A549 (cell line): ENCODE measurements at regions not wholly inside any gene's neighbourhood (a gene's known extent, or its start where the extent isn't known, plus 50 kb on each side); places are given as distances from the start of the nearest gene placed in this dataset.

Experiments
- ATAC-seq, 2 experiments: fragments of 200-7000 bp in 1 of 2; fragments of >200 bp in 1 of 2; cut with Nextera tagmentation in 1 of 2; cut with Tn5 transposase in 1 of 2; 3 replicates each; pipeline versions ENCODE4 v1.8.0 to v1.9.1; 2018 to 2020; ENCODE audit warnings: mild to moderate bottlenecking in 1 of 2, moderate library complexity in 1 of 2
- CTCF ChIA-PET: fragments of 300-600 bp; sonication (Branson Sonifier 250); formaldehyde crosslinking; extraction: SDS; loops from one replicate; lab custom pipeline; 2021; ENCODE audit warnings: antibody characterized with exemption, inconsistent platforms; lab: Yijun Ruan, JAX
- POLR2A ChIA-PET: fragments of 350-600 bp; formaldehyde crosslinking; extraction: SDS; loops from one replicate; lab custom pipeline; 2021; ENCODE audit warnings: antibody characterized with exemption, inconsistent platforms; lab: Yijun Ruan, JAX
- DNase-seq, 2 experiments: peaks; one replicate each; pipeline versions ENCODE4 v3.0.0 to v3.0.0-alpha.2; 2011 to 2016; ENCODE audit warnings: low read depth in 1 of 2, low spot score in 1 of 2
- FAIRE-seq: peaks from 2 replicates; lab custom pipeline; 2011; peaks lifted over from hg19 to GRCh38; lab: Jason Lieb, UNC
- H3K27ac ChIP-seq, 2 experiments: fragments of >200 bp; sonication (Bioruptor Twin); formaldehyde crosslinking; 3 replicates each; pipeline ENCODE4 v1.5.1; 2016 to 2017
- H3K4me1 ChIP-seq: fragments of >200 bp; sonication (Bioruptor Twin); formaldehyde crosslinking; 3 replicates; pipeline ENCODE4 v1.6.1; 2016
- H3K4me2 ChIP-seq: fragments of >200 bp; sonication (Bioruptor Twin); formaldehyde crosslinking; 3 replicates; pipeline ENCODE4 v1.6.1; 2016
- H3K4me3 ChIP-seq: fragments of >200 bp; sonication (Bioruptor Twin); formaldehyde crosslinking; 3 replicates; pipeline ENCODE4 v1.5.1; 2016
- H3K9me3 ChIP-seq: fragments of >200 bp; sonication (Bioruptor Twin); formaldehyde crosslinking; 3 replicates; pipeline ENCODE4 v1.6.1; 2016
- ATOH8 ChIP-seq: fragments of 250-450 bp; sonication (Bioruptor Pico); IDR thresholded peaks from 2 replicates; pipeline ENCODE4 v1.5.0; 2020; ENCODE audit warnings: low read depth, mild to moderate bottlenecking, moderate library complexity
- BHLHE40 ChIP-seq: IDR thresholded peaks from 2 replicates; pipeline ENCODE4 v1.6.1; 2012; ENCODE audit warnings: low read depth, low read length, inconsistent platforms
- CBX2 ChIP-seq: fragments of 200-600 bp; sonication (generic); IDR thresholded peaks from 2 replicates; pipeline ENCODE4 v1.6.1; 2016; ENCODE audit warnings: low read depth, mild to moderate bottlenecking, borderline replicate concordance
- CBX8 ChIP-seq: fragments of 200-600 bp; sonication (generic); IDR thresholded peaks from 2 replicates; pipeline ENCODE4 v1.6.1; 2016
- CHD2 ChIP-seq: fragments of 150-350 bp; IDR thresholded peaks from 2 replicates; pipeline ENCODE4 v1.6.1; 2014; ENCODE audit warnings: low read length; ENCODE audit not compliant: partially characterized antibody
- CHD4 ChIP-seq: fragments of 200-600 bp; sonication (generic); IDR thresholded peaks from 2 replicates; pipeline ENCODE4 v1.6.1; 2016; ENCODE audit warnings: antibody characterized with exemption, mild to moderate bottlenecking, borderline replicate concordance
- EHMT2 ChIP-seq: fragments of 200-600 bp; sonication (generic); IDR thresholded peaks from 2 replicates; pipeline ENCODE4 v1.6.1; 2016; ENCODE audit warnings: antibody characterized with exemption, low read depth, mild to moderate bottlenecking, moderate library complexity
- HDAC2 ChIP-seq: fragments of 200-600 bp; sonication (generic); IDR thresholded peaks from 2 replicates; pipeline ENCODE4 v1.6.1; 2016
- HES2 ChIP-seq: fragments of >200 bp; sonication (Bioruptor Twin); formaldehyde crosslinking; IDR thresholded peaks from 2 replicates; pipeline ENCODE4 v1.6.1; 2016
- HEYL ChIP-seq: fragments of 250-450 bp; sonication (Bioruptor Pico); IDR thresholded peaks from 2 replicates; pipeline ENCODE4 v1.8.0; 2021; ENCODE audit warnings: mild to moderate bottlenecking, moderate library complexity
- HMGXB4 ChIP-seq: fragments of 250-450 bp; sonication (Bioruptor Pico); IDR thresholded peaks from 2 replicates; pipeline ENCODE4 v1.5.0; 2021; ENCODE audit warnings: mild to moderate bottlenecking, moderate library complexity, borderline replicate concordance
- HOXB5 ChIP-seq: fragments of 250-450 bp; sonication (Bioruptor Pico); IDR thresholded peaks from 2 replicates; pipeline ENCODE4 v1.5.0; 2020; ENCODE audit warnings: mild to moderate bottlenecking, moderate library complexity
- JUN ChIP-seq, 2 experiments: fragments of >200 bp; sonication (Bioruptor Twin); formaldehyde crosslinking; IDR thresholded peaks; 2 replicates in 1 of 2; 3 replicates in 1 of 2; pipeline ENCODE4 v1.6.1; 2016 to 2017
- JUNB ChIP-seq: fragments of >200 bp; sonication (Bioruptor Twin); formaldehyde crosslinking; IDR thresholded peaks from 2 replicates; pipeline ENCODE4 v1.6.1; 2016
- MAX ChIP-seq: IDR thresholded peaks from 2 replicates; pipeline ENCODE4 v1.6.1; 2012
- NFE2L2 ChIP-seq: fragments of 150-350 bp; conservative IDR thresholded peaks from 2 replicates; pipeline ENCODE4 v1.6.1; 2014; ENCODE audit warnings: low read length
- NPAS2 ChIP-seq: fragments of 250-450 bp; sonication (Bioruptor Pico); IDR thresholded peaks from 2 replicates; pipeline ENCODE4 v1.8.0; 2022; ENCODE audit warnings: mild to moderate bottlenecking, moderate library complexity, borderline replicate concordance
- POLR2AphosphoS2 ChIP-seq: conservative IDR thresholded peaks from 2 replicates; pipeline ENCODE4 v1.6.1; 2012; ENCODE audit warnings: low read length, improper control_type of control experiment, inconsistent platforms
- RAD21 ChIP-seq, 2 experiments: fragments of >200 bp in 1 of 2; sonication (Bioruptor Twin) in 1 of 2; formaldehyde crosslinking in 1 of 2; IDR thresholded peaks in 1 of 2; conservative IDR thresholded peaks in 1 of 2; 2 replicates in 1 of 2; 3 replicates in 1 of 2; pipeline ENCODE4 v1.6.1; 2012 to 2018; ENCODE audit warnings: inconsistent platforms in 1 of 2
- REST ChIP-seq: fragments of 200-600 bp; sonication (generic); IDR thresholded peaks from 2 replicates; pipeline ENCODE4 v1.6.1; 2016; ENCODE audit warnings: antibody characterized with exemption, mild to moderate bottlenecking, moderate library complexity
- RFX5 ChIP-seq: fragments of 450-650 bp; IDR thresholded peaks from 2 replicates; pipeline ENCODE4 v1.7.1; 2014; ENCODE audit warnings: antibody characterized with exemption, mild to moderate bottlenecking, moderate library complexity
- SMC3 ChIP-seq: fragments of >200 bp; sonication (Bioruptor Twin); formaldehyde crosslinking; IDR thresholded peaks from 3 replicates; pipeline ENCODE4 v1.6.1; 2018; ENCODE audit warnings: inconsistent platforms
- SREBF2 ChIP-seq: fragments of 450-650 bp; IDR thresholded peaks from 2 replicates; pipeline ENCODE4 v1.6.1; 2014; ENCODE audit warnings: mild to moderate bottlenecking, moderate library complexity
- ZC3H11A ChIP-seq: fragments of 450-650 bp; IDR thresholded peaks from 2 replicates; pipeline ENCODE4 v1.6.1; 2014; ENCODE audit warnings: antibody characterized with exemption, mild to moderate bottlenecking
- ZFP36 ChIP-seq: fragments of 450-650 bp; IDR thresholded peaks from 2 replicates; pipeline ENCODE4 v1.6.1; 2014; ENCODE audit warnings: borderline replicate concordance; ENCODE audit not compliant: partially characterized antibody
- ZSCAN20 ChIP-seq: fragments of 250-450 bp; sonication (Bioruptor Pico); IDR thresholded peaks from 2 replicates; pipeline ENCODE4 v1.8.0; 2022; ENCODE audit warnings: mild to moderate bottlenecking, moderate library complexity
- WGBS: methylation state at CpG from one replicate; pipeline ENCODE4 v1.1.6; 2017; ENCODE audit errors: missing lambda C conversion rate; 5-methylcytosine and 5-hydroxymethylcytosine counted together

- Histone ChIP-seq H3K27ac (no peak overlapping the region), H3K4me1 (no peaks in the 10 kb centered on the region), H3K9me3 (no peaks in the 10 kb centered on the region), H3K4me3 (no peak overlapping the region), H3K4me2 (no peak overlapping the region)
- CTCF ChIA-PET, result interaction anchor here (0.8 kb wide), 1 partner anchor 9 kb away, joined by 3 read pairs; no protein-coding TSS in a partner anchor
- DNase-seq, result no peak
- TF ChIP-seq ZC3H11A (no peak), SREBF2 (no peak), NPAS2 (CRISPR knock-in tag) (no peak), NFE2L2 (no peak), CHD4 (no peak), SMC3 (no peak), HEYL (no peak), ZFP36 (no peak), CHD2 (no peak), ATOH8 (CRISPR knock-in tag) (no peak), RAD21 (conservative IDR thresholded peaks at IDR 0.05 in 1 of 2, IDR thresholded peaks at IDR 0.05 in 1 of 2) (no peak), JUN (IDR thresholded peaks at IDR 0.05) (no peak), EHMT2 (no peak), POLR2AphosphoS2 (no peak), HDAC2 (no peak), BHLHE40 (no peak), CBX8 (no peak)
- ATAC-seq, result no peak
- POLR2A ChIA-PET, result no interaction called here
- no peak for FAIRE-seq
These were observed 770.9 kb downstream of the TBL1XR1 start for GRCh38 chr3:176426371-176426770.

- no peak overlapping the region for H3K27ac ChIP-seq
- no peak overlapping the region for H3K4me2 ChIP-seq
- POLR2A ChIA-PET, result no interaction called here
- no peak for ATAC-seq
- no peak overlapping the region for H3K4me3 ChIP-seq
- H3K4me1 ChIP-seq, result no peaks in the 10 kb centered on the region
- TF ChIP-seq RAD21 (conservative IDR thresholded peaks at IDR 0.05 in 1 of 2, IDR thresholded peaks at IDR 0.05 in 1 of 2) (no peak), ATOH8 (CRISPR knock-in tag) (no peak), CHD4 (no peak), CBX8 (no peak), HES2 (no peak), HMGXB4 (CRISPR knock-in tag) (no peak), NPAS2 (CRISPR knock-in tag) (no peak), MAX (no peak), CBX2 (no peak), ZSCAN20 (CRISPR knock-in tag) (no peak), POLR2AphosphoS2 (no peak), REST (no peak), HOXB5 (CRISPR knock-in tag) (no peak), JUNB (no peak), RFX5 (no peak)
- FAIRE-seq, result no peak
- H3K9me3 ChIP-seq, result no peaks in the 10 kb centered on the region
- no peak for DNase-seq
- CTCF ChIA-PET, result no interaction called here
- WGBS, result 19% methylated on average over 3 of the region's 3 CpGs
These were observed 780.4 kb downstream of the TBL1XR1 start for GRCh38 chr3:176416870-176417269.
